Raji (cell line): ENCODE measurements at regions not wholly inside any gene's neighbourhood (a gene's known extent, or its start where the extent isn't known, plus 50 kb on each side); places are given as distances from the start of the nearest gene placed in this dataset.

Experiments used
- POLR2A ChIP-seq: IDR thresholded peaks from 2 replicates; pipeline ENCODE4 v1.6.1; 2011; ENCODE audit warnings: low read depth, low read length, control low read depth; ENCODE audit not compliant: insufficient read depth

- no peak for TF ChIP-seq POLR2A
Observed at GRCh38 chr2:136404925-136405324, 287.0 kb upstream of the CXCR4 start.

- TF ChIP-seq POLR2A = no peak
Observed at GRCh38 chr2:136404176-136404575, 286.2 kb upstream of the CXCR4 start.

GRCh38 chr2:136402281-136402680 is 284.3 kb upstream of the CXCR4 start:
- TF ChIP-seq POLR2A = no peak

- no peak for TF ChIP-seq POLR2A
Observed at GRCh38 chr2:136399667-136400289, 281.8 kb upstream of the CXCR4 start.

GRCh38 chr2:136395582-136395981 is 277.6 kb upstream of the CXCR4 start:
- no peak for TF ChIP-seq POLR2A

GRCh38 chr2:136394136-136395060 is 276.4 kb upstream of the CXCR4 start:
- peak; percentile 31; the same call in 1 of the 2 replicates for TF ChIP-seq POLR2A

- no peak for TF ChIP-seq POLR2A
Observed at GRCh38 chr2:136393514-136393913, 275.6 kb upstream of the CXCR4 start.

- TF ChIP-seq POLR2A = no peak
Observed at GRCh38 chr2:136392897-136393505, 275.1 kb upstream of the CXCR4 start.

GRCh38 chr2:136389809-136390208 is 271.9 kb upstream of the CXCR4 start:
- peak; percentile 58 for TF ChIP-seq POLR2A

- no peak for TF ChIP-seq POLR2A
Observed at GRCh38 chr2:136386046-136386445, 268.1 kb upstream of the CXCR4 start.

GRCh38 chr2:136384531-136385303 is 266.8 kb upstream of the CXCR4 start:
- no peak; the same call in 1 of the 2 replicates for TF ChIP-seq POLR2A

- peak; percentile 57 for TF ChIP-seq POLR2A
Observed at GRCh38 chr2:136383167-136383566, 265.2 kb upstream of the CXCR4 start.

- TF ChIP-seq POLR2A = peak; percentile 82
Observed at GRCh38 chr2:136381722-136382633, 264.0 kb upstream of the CXCR4 start.

GRCh38 chr2:136381245-136381644 is 263.3 kb upstream of the CXCR4 start:
- no peak for TF ChIP-seq POLR2A
